ENCODE measurements at regions not wholly inside any gene's neighbourhood (a gene's known extent, or its start where the extent isn't known, plus 50 kb on each side); places are given as distances from the start of the nearest gene placed in this dataset.

- no peaks in the 10 kb centered on the region for H4K20me1 ChIP-seq (ENCODE audit: low read length)
- ATAC-seq (no peak), DNase-seq (no peak)
- ChIA-PET POLR2A (ENCODE audit: unreplicated experiment) (no interaction called here), CTCF (no interaction called here)
- no peak overlapping the region for H3K27ac ChIP-seq (ENCODE audit: low read length)
- no peak for TF ChIP-seq EZH2 (IDR thresholded peaks at IDR 0.05; ENCODE audit: low read length, unreplicated experiment)
- no peak for TF ChIP-seq CTCF (conservative IDR thresholded peaks at IDR 0.05; ENCODE audit: low read depth, low read length)
- H3K79me2 ChIP-seq (ENCODE audit: low read length): no peaks in the 10 kb centered on the region
- H3K9ac ChIP-seq (ENCODE audit: low read length): no peak overlapping the region
- H3K4me1 ChIP-seq (ENCODE audit: insufficient read depth, low read length): no peaks in the 10 kb centered on the region
- BruUV-seq (replicated peaks): no TSS peak
- H3F3A ChIP-seq (ENCODE audit: low read length, unreplicated experiment): no peaks in the 10 kb centered on the region
- intact Hi-C loops (cut with micrococcal nuclease): no loop called here
- H3K27me3 ChIP-seq (ENCODE audit: low read length): no peaks in the 10 kb centered on the region
- H3K36me3 ChIP-seq (ENCODE audit: low read depth, low read length): no peaks in the 10 kb centered on the region
- H3K9me3 ChIP-seq (ENCODE audit: low read length): no peaks in the 10 kb centered on the region
- H3K4me2 ChIP-seq (ENCODE audit: low read length): no peak overlapping the region
- no peak overlapping the region for H3K4me3 ChIP-seq (ENCODE audit: low read length)
- H3K9me2 ChIP-seq (replicated peaks; ENCODE audit: low read length): no peaks in the 10 kb centered on the region
- H2AFZ ChIP-seq (ENCODE audit: low read length): no peak overlapping the region
Measured at GRCh38 chr5:174998131-174998730, 273.8 kb downstream of the MSX2 start.

GRCh38 chr5:174997688-174998087 is 273.3 kb downstream of the MSX2 start:
- H3K9ac ChIP-seq (ENCODE audit: low read length): no peak overlapping the region
- no peaks in the 10 kb centered on the region for H3K9me3 ChIP-seq (ENCODE audit: low read length)
- intact Hi-C loops (cut with micrococcal nuclease): no loop called here
- no peaks in the 10 kb centered on the region for H3K4me1 ChIP-seq (ENCODE audit: insufficient read depth, low read length)
- H3K9me2 ChIP-seq (replicated peaks; ENCODE audit: low read length): no peaks in the 10 kb centered on the region
- no peak for DNase-seq
- ChIA-PET POLR2A (ENCODE audit: unreplicated experiment) (no interaction called here), CTCF (no interaction called here)
- no peaks in the 10 kb centered on the region for H3K36me3 ChIP-seq (ENCODE audit: low read depth, low read length)
- H3K79me2 ChIP-seq (ENCODE audit: low read length): no peaks in the 10 kb centered on the region
- TF ChIP-seq EZH2phosphoT487 (IDR thresholded peaks at IDR 0.05; ENCODE audit: borderline replicate concordance, low read length) (no peak), CTCF (conservative IDR thresholded peaks at IDR 0.05; ENCODE audit: low read depth, low read length) (no peak)
- ATAC-seq: no peak
- H3F3A ChIP-seq (ENCODE audit: low read length, unreplicated experiment): no peaks in the 10 kb centered on the region
- no peaks in the 10 kb centered on the region for H3K27me3 ChIP-seq (ENCODE audit: low read length)
- BruUV-seq (replicated peaks): no TSS peak
- no peaks in the 10 kb centered on the region for H4K20me1 ChIP-seq (ENCODE audit: low read length)
- H2AFZ ChIP-seq (ENCODE audit: low read length): no peak overlapping the region
- no peak overlapping the region for H3K4me2 ChIP-seq (ENCODE audit: low read length)
- H3K4me3 ChIP-seq (ENCODE audit: low read length): no peak overlapping the region
- H3K27ac ChIP-seq (ENCODE audit: low read length): no peak overlapping the region

DNA sequence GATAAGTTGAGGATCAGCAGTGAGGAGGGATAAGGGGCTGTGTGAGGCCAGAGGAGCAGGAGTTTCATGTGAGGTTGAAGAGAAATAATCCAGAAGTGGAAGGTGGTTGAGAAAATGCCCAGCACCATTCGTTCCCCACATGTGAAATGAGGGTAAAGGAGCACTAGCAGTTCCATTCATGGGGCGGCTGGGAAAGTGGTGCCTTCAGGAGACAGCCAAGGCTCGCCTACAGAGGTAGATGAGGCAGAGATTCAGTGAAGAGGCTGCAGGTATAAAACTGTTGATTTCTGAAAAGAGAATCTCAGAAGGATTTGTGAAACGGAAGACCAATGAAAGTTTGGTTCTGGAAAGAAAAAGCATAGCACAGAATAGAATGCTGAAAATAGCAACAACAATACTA is 272.6 kb downstream of the MSX2 start:
- Histone ChIP-seq H3K36me3 (ENCODE audit: low read depth, low read length) (no peaks in the 10 kb centered on the region), H3K79me2 (ENCODE audit: low read length) (no peaks in the 10 kb centered on the region), H3F3A (ENCODE audit: low read length, unreplicated experiment) (no peaks in the 10 kb centered on the region), H3K4me3 (ENCODE audit: low read length) (no peak overlapping the region), H4K20me1 (ENCODE audit: low read length) (no peaks in the 10 kb centered on the region), H3K4me2 (ENCODE audit: low read length) (no peak overlapping the region), H3K4me1 (ENCODE audit: insufficient read depth, low read length) (no peaks in the 10 kb centered on the region), H3K27me3 (ENCODE audit: low read length) (no peaks in the 10 kb centered on the region), H2AFZ (ENCODE audit: low read length) (no peak overlapping the region), H3K9me3 (ENCODE audit: low read length) (no peaks in the 10 kb centered on the region), H3K9ac (ENCODE audit: low read length) (no peak overlapping the region), H3K27ac (ENCODE audit: low read length) (no peak overlapping the region), H3K9me2 (replicated peaks; ENCODE audit: low read length) (no peaks in the 10 kb centered on the region)
- ChIA-PET POLR2A (ENCODE audit: unreplicated experiment) (no interaction called here), CTCF (no interaction called here)
- DNase-seq (no peak), ATAC-seq (no peak)
- no TSS peak for BruUV-seq (replicated peaks)
- TF ChIP-seq EZH2 (IDR thresholded peaks at IDR 0.05; ENCODE audit: low read length, unreplicated experiment) (no peak), CTCF (conservative IDR thresholded peaks at IDR 0.05; ENCODE audit: low read depth, low read length) (no peak), EZH2phosphoT487 (IDR thresholded peaks at IDR 0.05; ENCODE audit: borderline replicate concordance, low read length) (no peak)
- intact Hi-C loops (cut with micrococcal nuclease): no loop called here
